ENCODE measurements at regions not wholly inside any gene's neighbourhood (a gene's known extent, or its start where the extent isn't known, plus 50 kb on each side); places are given as distances from the start of the nearest gene placed in this dataset.

GRCh38 chr3:178263236-178263916, 272.9 kb upstream of the KCNMB2 start:
- DNase-seq (ENCODE audit: low spot score) = no peak

GRCh38 chr3:178267158-178267844, 268.9 kb upstream of the KCNMB2 start:
- no peak for DNase-seq (ENCODE audit: low spot score)

DNA sequence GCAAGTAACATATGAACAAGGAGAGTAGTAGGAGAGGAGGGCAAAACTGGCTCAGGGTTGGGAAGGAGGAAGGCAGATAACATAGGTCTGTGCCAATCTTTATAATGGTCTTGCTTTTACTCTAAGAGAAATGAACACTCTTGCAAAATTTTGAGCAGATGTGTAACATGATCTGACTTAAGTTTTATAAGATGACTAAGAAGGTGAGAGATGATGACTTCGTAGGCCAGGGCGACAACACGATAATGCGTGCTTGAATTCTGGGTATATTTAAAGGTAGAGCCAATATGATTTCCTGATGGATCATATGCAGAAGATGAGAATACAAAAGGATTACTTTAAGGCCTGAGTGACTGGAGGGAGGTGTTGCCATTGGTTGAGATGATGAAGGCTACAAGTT, 265.4 kb upstream of the KCNMB2 start:
- DNase-seq (ENCODE audit: low spot score) = no peak

DNA sequence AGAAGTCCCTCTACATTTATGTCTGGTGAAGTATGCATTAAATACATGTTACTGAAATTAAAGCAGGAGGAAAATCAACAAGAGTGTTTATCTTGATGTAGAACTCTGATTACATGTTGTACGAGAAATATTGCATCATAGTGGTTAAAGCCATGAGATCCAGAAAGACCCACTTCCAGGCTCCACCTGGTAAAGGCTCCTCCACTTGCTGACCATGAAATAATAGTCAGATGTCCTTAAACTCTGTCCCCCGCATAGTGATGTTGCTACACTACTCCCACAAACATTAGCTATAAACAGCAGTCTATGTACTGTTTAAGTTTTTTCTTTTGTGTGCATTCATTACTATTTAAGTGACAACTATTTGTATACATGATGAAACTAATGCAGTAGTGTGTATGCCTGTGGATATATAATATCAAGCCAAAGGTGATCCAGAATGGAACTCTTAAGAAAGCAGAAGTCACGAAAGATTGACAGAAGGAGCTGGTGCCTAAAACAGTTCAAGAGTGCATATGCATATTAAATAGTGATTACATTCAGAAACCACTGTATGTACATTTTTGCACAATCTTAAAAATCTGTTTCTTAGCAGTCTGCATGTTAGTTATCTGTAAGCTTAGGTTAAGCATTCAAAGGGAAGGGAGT, 264.4 kb upstream of the KCNMB2 start:
- DNase-seq (ENCODE audit: low spot score) = no peak

- DNase-seq (ENCODE audit: low spot score) = no peak
Measured at GRCh38 chr3:178272841-178273240, 263.4 kb upstream of the KCNMB2 start.

GRCh38 chr3:178274711-178275110, 261.5 kb upstream of the KCNMB2 start:
- no peak for DNase-seq (ENCODE audit: low spot score)

GRCh38 chr3:178275311-178275710, 260.9 kb upstream of the KCNMB2 start:
- no peak for DNase-seq (ENCODE audit: low spot score)

DNA sequence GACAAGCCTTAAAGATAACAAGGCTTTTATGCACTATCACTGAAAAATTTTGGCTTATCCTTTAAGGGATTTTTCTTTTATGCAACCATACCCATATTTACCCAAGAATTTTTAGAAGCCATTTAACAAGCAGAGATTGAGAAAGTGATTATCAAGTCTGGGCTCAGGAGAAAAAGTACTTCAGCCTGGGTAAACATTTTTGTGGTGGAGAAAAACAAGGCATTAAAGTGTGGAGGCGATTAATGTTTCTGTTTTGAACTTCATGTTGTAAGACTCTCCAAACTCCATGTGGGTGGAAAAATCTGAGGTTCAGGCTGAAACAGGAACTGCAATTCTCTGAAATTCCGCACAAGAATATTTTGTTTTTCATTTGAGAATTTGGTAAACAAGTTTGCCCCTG, 260.4 kb upstream of the KCNMB2 start:
- DNase-seq (ENCODE audit: low spot score) = no peak

GRCh38 chr3:178277605-178278004, 258.6 kb upstream of the KCNMB2 start:
- no peak for DNase-seq (ENCODE audit: low spot score)

DNA sequence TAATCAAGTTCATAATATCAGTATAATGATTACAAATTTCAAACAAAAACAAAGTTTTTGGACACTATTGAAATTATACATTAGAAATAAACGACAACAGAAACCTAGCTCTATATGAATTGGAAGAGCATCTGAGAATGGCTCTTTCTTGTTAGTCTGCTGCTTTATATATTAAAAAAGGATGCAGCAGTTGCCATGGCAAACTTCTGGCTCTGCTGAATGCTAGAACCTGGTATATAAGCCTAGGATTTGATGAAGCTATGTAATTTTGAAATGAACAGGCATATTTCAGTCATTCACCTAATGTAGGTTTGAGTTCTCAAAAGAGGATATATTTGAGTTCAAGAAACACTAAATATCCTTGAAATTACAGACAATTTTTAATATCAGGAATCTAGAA, 252.7 kb upstream of the KCNMB2 start:
- DNase-seq (ENCODE audit: low spot score) = no peak

GRCh38 chr3:178284181-178284580, 252.1 kb upstream of the KCNMB2 start:
- no peak for DNase-seq (ENCODE audit: low spot score)

DNA sequence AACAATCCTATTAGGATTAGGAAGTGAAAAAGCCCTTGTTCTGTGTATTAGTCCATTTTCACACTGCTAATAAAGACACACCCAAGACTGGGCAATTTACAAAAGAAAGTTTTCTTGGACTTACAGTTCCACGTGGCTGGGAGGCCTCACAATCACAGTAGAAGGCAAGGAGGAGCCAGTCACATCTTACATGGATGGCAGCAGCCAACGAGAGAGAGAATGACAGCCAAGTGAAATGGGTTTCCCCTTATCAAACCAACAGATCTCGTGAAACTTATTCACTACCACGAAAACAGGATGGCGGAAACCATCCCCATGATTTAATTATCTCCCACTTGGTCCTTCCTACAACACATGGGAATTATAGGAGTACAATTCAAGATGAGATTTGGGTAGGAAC, 248.2 kb upstream of the KCNMB2 start:
- DNase-seq (ENCODE audit: low spot score) = no peak

GRCh38 chr3:178289544-178290160, 246.6 kb upstream of the KCNMB2 start:
- no peak for DNase-seq (ENCODE audit: low spot score)

- no peak for DNase-seq (ENCODE audit: low spot score)
Measured at GRCh38 chr3:178291574-178292370, 244.5 kb upstream of the KCNMB2 start.

DNA sequence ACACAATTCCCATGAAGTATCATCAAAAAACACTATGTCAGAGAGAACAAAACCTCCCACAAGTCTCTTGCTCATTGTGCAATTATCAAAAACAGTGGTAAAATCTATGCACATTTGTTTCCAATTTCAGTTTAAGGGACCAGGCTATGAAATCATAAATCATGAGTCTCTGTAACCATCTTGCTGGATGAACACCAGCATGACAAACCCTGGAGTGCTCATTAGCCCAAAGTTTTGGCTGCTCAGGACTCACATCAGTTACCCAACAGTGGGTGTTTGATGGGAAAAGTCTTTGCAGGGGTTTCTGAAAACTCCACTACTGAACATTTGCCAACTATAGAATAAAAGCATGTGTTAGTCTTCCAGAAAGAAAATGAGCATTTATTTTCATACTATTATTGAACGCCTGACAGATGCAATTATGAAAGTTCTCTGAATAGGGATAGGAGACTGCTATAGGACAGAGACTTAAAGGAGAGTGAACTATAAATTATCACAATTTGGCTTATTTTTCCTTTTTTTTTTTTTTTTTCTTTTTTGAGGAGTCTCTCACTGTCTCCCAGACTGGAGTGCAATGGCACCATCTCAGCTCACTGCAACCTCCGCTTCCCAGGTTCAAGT, 240.8 kb upstream of the KCNMB2 start:
- no peak for DNase-seq (ENCODE audit: low spot score)

DNA sequence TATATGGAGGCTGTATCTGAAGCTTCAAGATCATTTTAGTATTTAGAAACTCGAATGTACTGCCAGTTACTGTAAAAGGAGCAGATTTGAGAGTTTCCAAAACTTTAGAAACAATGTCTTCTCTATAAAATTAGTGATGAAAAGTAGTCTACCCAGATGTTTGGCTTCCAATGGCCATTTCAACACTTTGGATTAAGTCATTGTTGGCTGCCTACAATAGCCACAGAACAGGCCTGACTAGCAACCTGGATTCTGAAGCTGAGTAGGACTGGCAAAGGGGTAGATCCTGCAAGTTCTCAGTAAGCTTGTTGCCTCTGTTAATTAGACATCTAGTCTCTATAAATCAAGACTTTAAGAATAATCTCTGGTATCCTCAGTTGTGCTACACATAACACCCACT, 239.0 kb upstream of the KCNMB2 start:
- no peak for DNase-seq (ENCODE audit: low spot score)

DNA sequence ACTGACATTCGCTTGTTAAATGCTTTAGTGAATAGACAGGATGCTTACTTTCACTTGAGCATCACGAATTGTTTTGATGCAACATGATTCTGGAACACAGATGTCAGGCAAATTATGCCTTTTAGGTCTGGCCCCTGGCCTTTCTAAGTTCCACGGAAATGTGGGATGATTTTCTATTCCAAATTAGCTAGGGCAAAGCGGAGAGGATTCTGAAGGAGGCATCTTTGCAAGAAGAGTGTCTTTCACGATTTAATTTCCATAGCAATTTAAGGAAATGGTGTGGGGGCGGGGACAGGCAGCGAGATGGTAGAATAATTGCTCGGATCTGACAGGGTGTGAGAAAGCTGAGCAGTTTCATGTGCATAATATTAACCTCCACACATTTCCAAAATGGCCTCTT, 238.5 kb upstream of the KCNMB2 start:
- DNase-seq (ENCODE audit: low spot score) = no peak

- DNase-seq (ENCODE audit: low spot score) = no peak
Measured at GRCh38 chr3:178300441-178300959, 235.7 kb upstream of the KCNMB2 start.

GRCh38 chr3:178302966-178303930, 233.0 kb upstream of the KCNMB2 start:
- DNase-seq (ENCODE audit: low spot score) = no peak

DNA sequence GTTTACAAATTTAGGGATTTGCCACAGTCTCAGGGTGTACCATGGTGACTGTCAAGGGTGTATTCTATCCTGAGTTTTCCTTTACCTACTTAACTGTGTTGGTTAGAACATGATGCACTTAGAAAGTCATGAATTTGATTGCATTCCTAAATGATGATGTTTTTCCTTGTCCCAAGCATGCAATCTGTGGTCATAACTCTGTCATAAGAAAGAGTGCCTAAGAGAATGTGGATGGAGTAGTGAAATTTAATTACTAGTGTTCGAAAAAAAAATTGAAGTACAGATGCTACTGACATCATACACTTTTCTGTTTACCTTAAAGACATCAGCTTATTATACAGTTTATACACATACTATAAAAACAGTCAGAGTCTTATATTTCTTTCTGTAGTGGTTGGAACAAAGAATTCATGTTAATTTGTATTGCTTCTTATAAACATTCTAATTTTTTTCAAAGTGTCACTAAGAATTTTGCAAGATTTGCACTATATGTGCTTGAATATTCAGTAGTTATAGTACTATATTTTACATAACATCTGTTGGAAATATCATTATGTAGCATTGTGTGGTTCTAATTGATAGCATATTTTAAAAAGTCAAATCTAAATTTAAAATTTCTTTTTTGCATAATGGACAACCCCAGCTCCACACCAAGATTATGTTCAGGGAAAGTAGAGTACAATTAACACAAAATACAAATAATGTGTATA, 231.3 kb upstream of the KCNMB2 start:
- no peak for DNase-seq (ENCODE audit: low spot score)
